GM12874 (cell line): ENCODE measurements at regions not wholly inside any gene's neighbourhood (a gene's known extent, or its start where the extent isn't known, plus 50 kb on each side); places are given as distances from the start of the nearest gene placed in this dataset.

ENCODE experiments used
- CTCF ChIP-seq: IDR thresholded peaks from 2 replicates; pipeline ENCODE4 v1.5.1; 2011; ENCODE audit warnings: low read depth, mild to moderate bottlenecking, control low read depth, low read length, moderate library complexity; ENCODE audit not compliant: insufficient read depth

- TF ChIP-seq CTCF: no peak
These were observed 145.8 kb downstream of the COL6A3 start for GRCh38 chr2:237268004-237268708.

- no peak for TF ChIP-seq CTCF
These were observed 144.7 kb downstream of the COL6A3 start for GRCh38 chr2:237269138-237269875.

GRCh38 chr2:237270520-237270919 lies 143.4 kb downstream of the COL6A3 start:
- no peak for TF ChIP-seq CTCF

GRCh38 chr2:237271698-237272652 lies 142.0 kb downstream of the COL6A3 start:
- no peak for TF ChIP-seq CTCF
